HG03342 (cell line): ENCODE measurements at regions not wholly inside any gene's neighbourhood (a gene's known extent, or its start where the extent isn't known, plus 50 kb on each side); places are given as distances from the start of the nearest gene placed in this dataset.

Experiments used
- ATAC-seq: cut with Tn5 transposase; IDR thresholded peaks from one replicate; pipeline ENCODE4 v1.9.1; 2021; ENCODE audit warnings: mild to moderate bottlenecking, moderate library complexity; ENCODE audit not compliant: unreplicated experiment

- ATAC-seq, result no peak
Measured at GRCh38 chr13:84686973-84687372, 804.7 kb upstream of the SLITRK1 start.

DNA sequence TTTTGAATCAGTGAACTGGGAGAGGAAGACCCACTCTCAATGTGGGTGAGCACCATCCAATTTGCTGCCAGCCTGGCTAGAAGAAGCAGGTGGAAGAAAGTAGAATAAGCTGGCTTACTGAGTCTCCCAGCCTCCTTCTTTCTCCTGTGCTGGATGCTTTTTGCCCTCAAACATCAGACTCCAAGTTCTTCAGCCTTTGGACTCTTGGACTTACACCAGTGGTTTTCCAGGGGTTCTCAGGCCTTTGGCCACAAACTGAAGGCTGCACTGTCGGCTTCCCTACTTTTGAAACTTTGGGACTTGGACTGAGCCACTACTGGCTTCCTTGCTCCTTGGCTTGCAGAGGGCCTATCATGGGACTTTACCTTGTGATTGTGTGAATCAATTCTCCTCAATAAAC lies 804.2 kb upstream of the SLITRK1 start:
- no peak for ATAC-seq

DNA sequence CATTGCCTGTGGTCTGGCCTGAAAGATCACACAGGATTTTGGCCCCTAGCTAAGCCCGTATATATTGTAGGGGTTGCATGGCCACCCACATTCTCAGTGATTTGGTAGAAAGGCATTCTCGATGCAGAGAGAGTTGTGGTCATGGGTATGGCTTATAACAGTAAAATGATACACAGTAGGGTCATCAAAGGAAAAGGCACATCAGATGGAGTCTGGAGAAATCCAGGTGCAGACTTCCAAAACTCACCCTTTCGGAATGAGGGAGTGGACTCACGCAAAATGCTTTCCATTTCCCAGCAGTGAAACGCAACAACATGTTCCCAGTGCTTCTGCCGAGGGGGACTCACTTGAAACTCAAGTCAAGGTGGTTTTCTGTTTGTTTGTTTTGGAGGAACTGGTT lies 802.5 kb upstream of the SLITRK1 start:
- no peak for ATAC-seq

DNA sequence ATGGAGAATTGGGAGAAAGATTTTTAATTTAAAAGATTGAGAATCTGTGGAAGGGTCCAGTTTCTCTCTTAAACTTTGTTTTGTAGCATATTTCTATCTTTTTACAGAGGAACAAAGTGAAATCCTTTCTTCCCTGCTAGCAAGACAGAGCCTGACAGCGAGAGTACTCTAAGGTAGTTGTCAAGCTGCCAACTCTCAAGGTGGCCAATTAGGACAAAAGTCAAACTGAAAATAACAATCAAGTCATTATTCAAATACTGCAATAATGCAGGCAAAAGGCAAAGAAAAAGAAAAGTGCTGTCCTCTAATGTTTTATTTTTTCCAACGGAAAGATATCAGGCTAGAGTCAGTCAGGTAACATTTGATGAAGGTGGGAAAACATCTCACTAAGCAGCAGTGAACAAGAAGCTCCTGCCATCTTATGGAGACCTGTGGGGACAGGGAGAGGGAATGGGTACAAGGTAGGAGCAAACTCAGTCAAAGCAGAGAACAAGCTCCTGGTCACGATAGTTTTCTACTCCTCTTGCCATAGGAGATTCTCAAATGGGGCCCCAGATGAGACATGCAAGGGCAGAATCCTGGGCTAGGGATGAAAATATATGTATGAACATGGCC lies 801.9 kb upstream of the SLITRK1 start:
- no peak for ATAC-seq

- ATAC-seq, result no peak
Measured at GRCh38 chr13:84683448-84683847, 801.2 kb upstream of the SLITRK1 start.

DNA sequence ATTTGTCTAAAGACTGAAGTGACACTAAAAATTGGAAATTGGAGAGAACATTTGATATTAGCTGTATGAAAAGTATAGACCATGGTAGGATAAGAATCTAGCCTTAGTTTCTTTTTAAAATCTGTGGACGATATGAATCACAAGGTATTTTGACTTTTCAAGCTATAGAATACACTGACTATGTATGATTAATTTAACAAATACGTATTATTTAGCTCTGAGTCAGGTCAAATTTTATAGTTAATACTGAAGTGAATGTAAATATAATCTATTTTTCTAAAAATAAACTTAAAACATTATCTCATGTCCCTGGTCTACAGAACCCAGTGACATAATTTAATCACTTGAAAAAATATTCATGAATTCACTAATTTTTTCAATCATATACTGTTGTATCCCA lies 795.6 kb upstream of the SLITRK1 start:
- ATAC-seq, result no peak

DNA sequence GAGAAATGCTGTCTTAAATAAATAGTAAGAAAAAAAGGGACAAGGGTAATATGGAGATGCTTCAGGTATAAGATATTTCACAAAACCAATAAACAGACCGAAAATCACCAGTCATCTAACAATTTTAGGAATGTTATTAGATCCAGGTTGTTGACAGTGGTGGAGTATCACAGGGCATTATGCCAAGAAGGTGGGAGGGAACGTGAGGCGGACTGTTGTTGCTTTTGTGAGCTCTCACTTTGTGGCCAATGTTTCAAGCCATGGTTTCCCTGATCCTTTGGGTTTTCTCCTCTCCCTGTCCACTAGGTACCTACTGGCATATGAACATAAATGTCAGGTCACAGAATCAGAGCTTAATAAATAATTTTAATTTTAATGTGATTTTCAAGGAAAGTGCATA lies 790.3 kb upstream of the SLITRK1 start:
- ATAC-seq, result no peak

DNA sequence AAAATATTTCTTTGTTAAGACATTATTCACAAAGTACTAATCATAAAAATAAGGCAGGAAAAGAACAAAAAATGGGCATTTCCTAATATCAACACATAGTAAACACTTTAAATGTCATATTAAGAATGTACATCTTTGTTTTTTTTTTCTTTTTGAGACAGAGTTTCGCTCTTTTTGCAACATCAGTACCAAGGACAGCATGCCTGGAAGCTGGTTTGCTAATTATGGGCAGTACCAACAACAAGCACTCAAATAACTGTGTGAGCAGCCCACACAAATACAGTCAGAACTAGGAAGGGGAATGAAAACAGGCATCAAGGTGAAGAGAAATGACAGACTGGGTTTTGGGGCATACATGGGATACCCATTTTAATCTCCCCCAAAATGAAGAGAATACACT lies 788.0 kb upstream of the SLITRK1 start:
- no peak for ATAC-seq

GRCh38 chr13:84668637-84669036 lies 786.4 kb upstream of the SLITRK1 start:
- no peak for ATAC-seq

- no peak for ATAC-seq
Measured at GRCh38 chr13:84662491-84662890, 780.2 kb upstream of the SLITRK1 start.

DNA sequence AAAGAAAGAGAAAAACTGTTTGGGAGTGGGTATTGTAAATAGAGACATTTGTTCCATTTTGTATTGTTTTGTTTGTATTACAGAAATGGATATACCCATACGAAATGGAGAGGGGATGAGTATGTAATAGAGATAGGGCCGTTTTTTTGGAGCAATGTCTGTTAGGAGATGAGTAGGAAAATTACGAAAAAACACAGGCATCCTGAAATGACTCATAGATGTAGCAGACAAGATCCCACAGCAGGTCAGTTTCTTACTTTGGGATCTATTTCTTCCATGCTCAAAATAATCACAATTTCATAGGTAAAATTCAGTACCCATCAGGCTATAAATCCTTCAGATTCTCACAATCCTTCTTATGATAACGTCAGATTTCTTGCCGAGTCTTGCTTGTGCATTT lies 779.4 kb upstream of the SLITRK1 start:
- ATAC-seq, result no peak

DNA sequence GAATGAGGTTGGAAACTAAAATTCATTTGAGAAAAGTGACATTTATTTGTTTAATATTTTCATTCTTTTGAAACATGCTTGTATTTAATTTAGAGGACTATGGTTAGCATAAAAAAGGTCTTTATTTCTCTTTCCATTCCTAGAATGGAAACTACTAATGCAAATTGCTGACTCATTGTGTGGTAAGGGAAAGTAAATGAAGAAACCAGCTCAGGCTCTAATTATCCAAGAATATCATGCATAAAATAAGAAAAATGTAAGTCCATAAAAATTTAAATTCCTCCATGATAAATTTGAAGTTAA lies 777.0 kb upstream of the SLITRK1 start:
- ATAC-seq, result no peak

DNA sequence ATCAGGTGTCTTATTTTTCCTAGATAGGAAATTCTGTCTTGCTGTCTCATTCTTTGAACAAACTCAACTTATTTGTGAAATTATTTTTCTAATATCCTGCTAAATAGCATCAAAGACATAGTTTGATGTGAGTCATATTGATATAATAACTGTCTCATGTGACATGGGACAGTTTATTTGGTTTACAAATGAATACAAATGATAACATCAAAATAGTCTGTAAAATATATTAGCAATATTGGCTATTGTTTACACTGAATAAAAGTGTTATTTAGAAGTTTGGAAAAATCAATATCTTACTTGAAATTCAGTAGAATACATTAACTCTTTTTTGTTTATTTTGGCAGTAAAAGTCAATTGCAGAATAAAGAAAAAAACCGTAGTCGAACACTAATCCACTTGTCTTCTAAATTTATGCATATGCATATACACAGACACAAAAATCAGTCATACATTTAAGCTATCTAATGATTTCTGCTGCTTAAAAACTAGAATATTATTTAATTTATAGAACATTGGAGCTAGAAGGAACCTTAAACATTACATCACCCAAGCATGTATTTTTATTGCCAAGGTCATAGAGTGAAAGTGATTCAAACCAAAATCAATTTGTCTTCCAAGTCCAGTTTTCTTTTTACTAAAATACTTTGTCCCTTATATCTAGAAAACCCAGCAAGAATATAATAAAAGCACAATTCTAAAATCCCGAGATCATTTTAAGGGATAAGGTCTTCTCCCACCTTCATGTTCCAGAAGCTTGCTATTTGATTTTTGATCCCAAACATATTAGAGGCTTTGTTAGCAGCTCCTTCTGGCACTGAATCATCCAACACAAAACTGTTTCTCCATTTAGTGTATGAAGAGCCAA lies 776.5 kb upstream of the SLITRK1 start:
- no peak for ATAC-seq

GRCh38 chr13:84655677-84656076 lies 773.4 kb upstream of the SLITRK1 start:
- no peak for ATAC-seq

DNA sequence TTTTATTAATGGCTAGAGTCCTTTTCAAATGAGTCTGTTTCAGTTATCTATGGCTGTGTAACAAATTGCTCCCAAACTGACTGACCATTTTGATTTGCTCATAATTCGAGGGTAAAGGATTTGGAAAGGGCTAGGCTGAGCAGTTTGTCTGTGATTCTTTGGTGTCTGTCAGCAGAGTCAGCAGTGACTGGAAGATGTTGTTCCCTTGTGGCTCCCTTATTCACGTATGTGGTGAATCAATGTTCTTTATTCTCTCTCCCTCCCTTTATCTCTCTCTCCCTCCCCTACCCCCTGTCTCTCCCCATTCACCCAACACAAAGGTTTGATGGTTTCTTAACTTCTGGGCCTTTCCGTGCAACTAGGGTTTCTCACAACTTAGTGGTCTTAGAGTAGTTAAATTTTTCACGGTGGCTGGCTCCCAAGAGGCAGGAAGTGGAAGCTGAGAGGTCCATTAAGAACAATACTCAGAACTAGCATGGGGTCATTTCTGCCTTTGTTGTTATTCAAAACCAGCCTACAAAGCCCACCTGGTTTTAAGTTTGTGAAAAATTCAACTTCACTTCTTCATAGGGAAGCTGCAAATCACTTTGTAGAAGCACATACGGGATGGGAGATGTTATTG lies 772.5 kb upstream of the SLITRK1 start:
- no peak for ATAC-seq

- ATAC-seq, result no peak
Measured at GRCh38 chr13:84653915-84654534, 771.8 kb upstream of the SLITRK1 start.

DNA sequence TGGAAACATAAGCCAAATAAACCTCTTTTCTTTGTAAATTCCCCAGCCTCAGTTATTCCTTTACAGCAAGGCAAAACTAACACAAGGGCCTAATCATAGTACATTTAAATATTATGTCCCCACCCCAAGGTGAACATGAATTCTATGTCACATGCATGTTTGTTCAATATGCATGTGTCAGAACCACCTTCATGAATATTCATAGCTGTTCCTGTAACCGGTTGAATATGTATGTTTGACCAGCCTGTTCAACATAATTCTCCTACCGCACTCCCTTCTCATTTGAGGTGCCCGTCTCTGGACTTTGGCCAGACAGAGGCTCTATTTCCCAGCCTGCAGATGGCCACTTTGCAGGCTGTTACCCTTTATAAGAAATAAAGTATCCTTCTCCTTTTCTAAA lies 769.4 kb upstream of the SLITRK1 start:
- ATAC-seq, result no peak

GRCh38 chr13:84651288-84651687 lies 769.0 kb upstream of the SLITRK1 start:
- no peak for ATAC-seq

GRCh38 chr13:84649853-84650252 lies 767.6 kb upstream of the SLITRK1 start:
- no peak for ATAC-seq

DNA sequence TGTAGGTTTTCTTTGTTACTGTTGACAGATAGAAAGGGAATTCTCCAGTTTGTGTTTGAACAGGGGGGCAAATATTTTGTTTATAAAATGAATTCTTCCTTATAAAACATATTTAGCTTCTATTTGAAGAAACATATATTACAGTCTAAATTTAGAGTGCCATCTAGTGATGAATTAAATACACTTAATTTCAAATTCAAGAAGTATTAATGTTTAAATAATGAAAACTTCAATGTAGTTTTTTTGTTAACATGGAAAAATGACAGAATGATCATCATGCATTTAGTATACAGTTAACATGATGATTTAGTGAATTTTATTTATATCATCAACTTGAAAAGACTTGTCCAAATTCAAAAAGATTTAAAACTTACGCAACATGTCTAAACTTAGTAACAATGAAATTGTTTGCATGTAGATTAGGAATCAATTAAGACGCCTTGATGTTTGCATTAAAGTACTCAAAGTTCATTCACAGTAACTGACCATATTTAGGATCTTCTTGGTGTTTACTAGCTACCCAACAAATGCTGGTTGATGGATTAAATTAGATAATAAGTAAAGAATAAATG lies 765.9 kb upstream of the SLITRK1 start:
- ATAC-seq, result no peak

DNA sequence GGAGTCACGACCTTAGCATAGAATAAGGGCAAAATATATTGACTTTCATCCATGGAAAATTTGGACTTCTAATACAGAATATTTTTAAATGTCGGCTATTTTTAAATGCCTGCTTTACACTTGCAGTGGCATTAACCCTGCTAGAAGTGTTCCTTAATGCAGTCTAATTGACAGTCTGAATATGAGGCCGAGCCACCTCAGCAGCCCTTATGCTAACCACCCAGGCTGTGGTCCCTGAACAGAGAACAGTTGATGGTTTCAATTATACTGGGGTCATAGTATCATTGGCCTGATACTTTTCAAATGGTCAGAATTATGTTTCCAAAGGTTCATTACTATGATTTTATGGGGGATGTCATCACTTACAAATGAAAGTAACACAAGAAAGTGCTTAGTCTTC lies 764.7 kb upstream of the SLITRK1 start:
- no peak for ATAC-seq
